Stimulated activated CD4-positive, alpha-beta T cell treated with anti-CD3 and anti-CD28 coated beads, Interleukin-4, amount 100 ng/mL, for 4 hours (primary cell): ENCODE measurements at regions not wholly inside any gene's neighbourhood (a gene's known extent, or its start where the extent isn't known, plus 50 kb on each side); places are given as distances from the start of the nearest gene placed in this dataset.

Source experiments
- DNase-seq, 2 experiments: peaks; one replicate each; pipeline ENCODE4 v3.0.0-alpha.2; 2020

GRCh38 chr11:116431842-116432241, 340.9 kb downstream of the BUD13 start:
- DNase-seq: no peak

- no peak for DNase-seq
Observed at GRCh38 chr11:116428638-116428975, 344.2 kb downstream of the BUD13 start.

- no peak for DNase-seq
Observed at GRCh38 chr11:116427903-116428637, 344.7 kb downstream of the BUD13 start.

- no peak for DNase-seq
Observed at GRCh38 chr11:116427337-116427902, 345.4 kb downstream of the BUD13 start.

- DNase-seq: no peak
Observed at GRCh38 chr11:116426761-116427160, 346.0 kb downstream of the BUD13 start.

- DNase-seq: no peak
Observed at GRCh38 chr11:116424615-116425261, 348.0 kb downstream of the BUD13 start.

GRCh38 chr11:116422956-116423600, 349.7 kb downstream of the BUD13 start:
- no peak for DNase-seq

GRCh38 chr11:116422556-116422955, 350.2 kb downstream of the BUD13 start:
- DNase-seq: no peak

GRCh38 chr11:116421529-116422185, 351.1 kb downstream of the BUD13 start:
- DNase-seq: no peak

GRCh38 chr11:116420770-116421528, 351.8 kb downstream of the BUD13 start:
- DNase-seq: no peak

GRCh38 chr11:116420030-116420429, 352.8 kb downstream of the BUD13 start:
- no peak for DNase-seq

- no peak for DNase-seq
Observed at GRCh38 chr11:116418388-116419041, 354.3 kb downstream of the BUD13 start.

- DNase-seq: no peak
Observed at GRCh38 chr11:116416852-116417251, 355.9 kb downstream of the BUD13 start.

- no peak for DNase-seq
Observed at GRCh38 chr11:116415095-116415494, 357.7 kb downstream of the BUD13 start.

GRCh38 chr11:116414357-116414880, 358.4 kb downstream of the BUD13 start:
- no peak for DNase-seq

GRCh38 chr11:116413301-116414242, 359.2 kb downstream of the BUD13 start:
- DNase-seq: no peak

- DNase-seq: no peak
Observed at GRCh38 chr11:116412118-116412889, 360.5 kb downstream of the BUD13 start.

- no peak for DNase-seq
Observed at GRCh38 chr11:116409238-116409637, 363.5 kb downstream of the BUD13 start.

- no peak for DNase-seq
Observed at GRCh38 chr11:116406042-116406441, 366.7 kb downstream of the BUD13 start.

- no peak for DNase-seq
Observed at GRCh38 chr11:116404462-116404798, 368.4 kb downstream of the BUD13 start.
